NCI-H446 treated with DMSO at 0.1 percent for 48 hours (cell line): ENCODE measurements at regions not wholly inside any gene's neighbourhood (a gene's known extent, or its start where the extent isn't known, plus 50 kb on each side); places are given as distances from the start of the nearest gene placed in this dataset.

ENCODE experiments used
- DNase-seq: peaks from one replicate; lab custom pipeline; 2025; lab: John Stamatoyannopoulos, UW

GRCh38 chr6:11358904-11359830 lies 126.7 kb upstream of the NEDD9 start:
- DNase-seq, result no peak

- no peak for DNase-seq
These were observed 124.8 kb upstream of the NEDD9 start for GRCh38 chr6:11357285-11357684.

GRCh38 chr6:11356404-11357155 lies 124.1 kb upstream of the NEDD9 start:
- DNase-seq, result no peak

GRCh38 chr6:11353921-11354389 lies 121.5 kb upstream of the NEDD9 start:
- no peak for DNase-seq

- DNase-seq, result no peak
These were observed 117.8 kb upstream of the NEDD9 start for GRCh38 chr6:11350294-11350693.

GRCh38 chr6:11349880-11350279 lies 117.4 kb upstream of the NEDD9 start:
- no peak for DNase-seq

- DNase-seq, result no peak
These were observed 114.0 kb upstream of the NEDD9 start for GRCh38 chr6:11346516-11346915.

- DNase-seq, result no peak
These were observed 113.1 kb upstream of the NEDD9 start for GRCh38 chr6:11345536-11345935.

- DNase-seq, result no peak
These were observed 111.7 kb upstream of the NEDD9 start for GRCh38 chr6:11343963-11344723.

GRCh38 chr6:11341867-11342266 lies 109.4 kb upstream of the NEDD9 start:
- no peak for DNase-seq

GRCh38 chr6:11341303-11341702 lies 108.8 kb upstream of the NEDD9 start:
- DNase-seq, result no peak

GRCh38 chr6:11339380-11339779 lies 106.9 kb upstream of the NEDD9 start:
- DNase-seq, result no peak

GRCh38 chr6:11337306-11337705 lies 104.8 kb upstream of the NEDD9 start:
- DNase-seq, result no peak

- DNase-seq, result no peak
These were observed 103.4 kb upstream of the NEDD9 start for GRCh38 chr6:11335826-11336225.

- DNase-seq, result no peak
These were observed 100.8 kb upstream of the NEDD9 start for GRCh38 chr6:11333132-11333849.

GRCh38 chr6:11332463-11332862 lies 100.0 kb upstream of the NEDD9 start:
- DNase-seq, result no peak

GRCh38 chr6:11331111-11331510 lies 98.6 kb upstream of the NEDD9 start:
- DNase-seq, result no peak

GRCh38 chr6:11330413-11330760 lies 97.9 kb upstream of the NEDD9 start:
- no peak for DNase-seq

- DNase-seq, result no peak
These were observed 97.4 kb upstream of the NEDD9 start for GRCh38 chr6:11329726-11330412.

GRCh38 chr6:11328613-11329247 lies 96.3 kb upstream of the NEDD9 start:
- DNase-seq, result no peak

- no peak for DNase-seq
These were observed 95.5 kb upstream of the NEDD9 start for GRCh38 chr6:11327961-11328360.
